ENCODE measurements at regions not wholly inside any gene's neighbourhood (a gene's known extent, or its start where the extent isn't known, plus 50 kb on each side); places are given as distances from the start of the nearest gene placed in this dataset.

DNA sequence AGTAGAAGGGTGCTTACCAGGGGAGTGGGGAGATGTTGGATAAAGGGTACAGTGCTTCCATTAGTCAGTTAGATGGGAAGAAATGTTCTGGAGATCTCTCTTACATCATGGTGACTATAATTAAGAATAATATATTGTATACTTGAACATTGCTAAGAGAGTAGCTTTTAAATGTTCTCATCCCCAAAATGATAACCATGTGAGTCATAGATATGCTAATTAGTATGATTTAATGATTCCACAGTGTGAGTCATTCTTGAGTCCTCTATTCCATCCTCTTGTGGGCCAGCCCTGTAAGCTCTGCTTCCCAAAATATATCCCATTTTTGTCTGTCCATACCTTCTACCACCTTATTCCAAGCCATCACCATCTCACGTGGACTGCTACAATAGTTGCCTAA, 80.6 kb upstream of the CDH11 start:
- TF ChIP-seq, protein P1, sequence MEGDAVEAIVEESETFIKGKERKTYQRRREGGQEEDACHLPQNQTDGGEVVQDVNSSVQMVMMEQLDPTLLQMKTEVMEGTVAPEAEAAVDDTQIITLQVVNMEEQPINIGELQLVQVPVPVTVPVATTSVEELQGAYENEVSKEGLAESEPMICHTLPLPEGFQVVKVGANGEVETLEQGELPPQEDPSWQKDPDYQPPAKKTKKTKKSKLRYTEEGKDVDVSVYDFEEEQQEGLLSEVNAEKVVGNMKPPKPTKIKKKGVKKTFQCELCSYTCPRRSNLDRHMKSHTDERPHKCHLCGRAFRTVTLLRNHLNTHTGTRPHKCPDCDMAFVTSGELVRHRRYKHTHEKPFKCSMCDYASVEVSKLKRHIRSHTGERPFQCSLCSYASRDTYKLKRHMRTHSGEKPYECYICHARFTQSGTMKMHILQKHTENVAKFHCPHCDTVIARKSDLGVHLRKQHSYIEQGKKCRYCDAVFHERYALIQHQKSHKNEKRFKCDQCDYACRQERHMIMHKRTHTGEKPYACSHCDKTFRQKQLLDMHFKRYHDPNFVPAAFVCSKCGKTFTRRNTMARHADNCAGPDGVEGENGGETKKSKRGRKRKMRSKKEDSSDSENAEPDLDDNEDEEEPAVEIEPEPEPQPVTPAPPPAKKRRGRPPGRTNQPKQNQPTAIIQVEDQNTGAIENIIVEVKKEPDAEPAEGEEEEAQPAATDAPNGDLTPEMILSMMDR (IDR thresholded peaks at IDR 0.05) = no peak
- no peak for TF ChIP-seq POLR2A (IDR thresholded peaks at IDR 0.05)
